VCaP (cell line): ENCODE measurements at regions not wholly inside any gene's neighbourhood (a gene's known extent, or its start where the extent isn't known, plus 50 kb on each side); places are given as distances from the start of the nearest gene placed in this dataset.

Experiments
- H3K27ac ChIP-seq: fragments of 450-650 bp; 2 replicates; pipeline ENCODE4 v1.5.1; 2017
- TF ChIP-seq, protein P1 (sequence below): fragments of 450-650 bp; conservative IDR thresholded peaks from 2 replicates; pipeline ENCODE4 v1.5.1; 2017; ENCODE audit warnings: mild to moderate bottlenecking, moderate library complexity

- H3K27ac ChIP-seq: no peak overlapping the region
- TF ChIP-seq, protein P1, sequence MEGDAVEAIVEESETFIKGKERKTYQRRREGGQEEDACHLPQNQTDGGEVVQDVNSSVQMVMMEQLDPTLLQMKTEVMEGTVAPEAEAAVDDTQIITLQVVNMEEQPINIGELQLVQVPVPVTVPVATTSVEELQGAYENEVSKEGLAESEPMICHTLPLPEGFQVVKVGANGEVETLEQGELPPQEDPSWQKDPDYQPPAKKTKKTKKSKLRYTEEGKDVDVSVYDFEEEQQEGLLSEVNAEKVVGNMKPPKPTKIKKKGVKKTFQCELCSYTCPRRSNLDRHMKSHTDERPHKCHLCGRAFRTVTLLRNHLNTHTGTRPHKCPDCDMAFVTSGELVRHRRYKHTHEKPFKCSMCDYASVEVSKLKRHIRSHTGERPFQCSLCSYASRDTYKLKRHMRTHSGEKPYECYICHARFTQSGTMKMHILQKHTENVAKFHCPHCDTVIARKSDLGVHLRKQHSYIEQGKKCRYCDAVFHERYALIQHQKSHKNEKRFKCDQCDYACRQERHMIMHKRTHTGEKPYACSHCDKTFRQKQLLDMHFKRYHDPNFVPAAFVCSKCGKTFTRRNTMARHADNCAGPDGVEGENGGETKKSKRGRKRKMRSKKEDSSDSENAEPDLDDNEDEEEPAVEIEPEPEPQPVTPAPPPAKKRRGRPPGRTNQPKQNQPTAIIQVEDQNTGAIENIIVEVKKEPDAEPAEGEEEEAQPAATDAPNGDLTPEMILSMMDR: no peak
Observed at GRCh38 chr10:29962166-29962850, 97.1 kb downstream of the JCAD start.

GRCh38 chr10:29961351-29961750, 98.0 kb downstream of the JCAD start:
- H3K27ac ChIP-seq: no peak overlapping the region
- TF ChIP-seq, protein P1: no peak

DNA sequence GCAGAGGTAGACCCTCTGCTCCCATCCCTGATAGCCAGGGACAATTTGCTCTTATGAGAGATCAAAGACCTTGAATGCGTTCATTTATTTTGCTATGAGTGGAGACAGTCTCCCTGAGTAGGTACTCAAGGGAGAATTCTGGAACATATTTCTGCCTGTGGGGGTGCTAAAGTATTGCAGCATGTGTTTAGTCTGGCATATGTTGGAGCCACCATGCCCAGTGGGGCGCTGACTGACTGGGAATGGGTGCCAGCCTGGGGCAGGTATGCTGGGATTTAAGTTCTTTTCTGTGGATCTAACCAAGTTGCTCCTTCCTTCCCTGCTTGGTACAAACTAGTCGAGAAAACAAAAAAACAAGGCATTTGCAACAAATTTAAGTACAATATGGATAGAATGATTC, 99.1 kb downstream of the JCAD start:
- H3K27ac ChIP-seq: no peak overlapping the region
- TF ChIP-seq, protein P1: no peak

DNA sequence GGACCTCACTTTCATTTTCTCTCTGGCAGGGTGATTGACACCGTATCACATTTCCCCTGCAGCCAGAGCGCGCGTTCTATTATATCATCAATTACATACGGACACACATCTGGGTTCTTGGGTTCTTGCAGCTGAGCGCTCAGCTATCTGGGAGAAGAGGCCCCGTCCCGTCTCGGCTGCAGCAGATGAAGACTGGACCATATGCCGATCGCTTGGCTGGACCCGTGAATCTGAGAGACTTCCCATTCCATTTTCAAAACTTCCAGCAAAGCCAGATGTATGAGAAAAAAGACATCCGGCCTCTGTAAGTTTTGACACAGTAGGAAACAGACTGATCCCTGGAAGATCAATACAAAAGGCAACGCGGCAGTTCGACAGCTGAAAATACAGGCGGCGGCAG, 99.8 kb downstream of the JCAD start:
- TF ChIP-seq, protein P1: no peak
- no peak overlapping the region for H3K27ac ChIP-seq

DNA sequence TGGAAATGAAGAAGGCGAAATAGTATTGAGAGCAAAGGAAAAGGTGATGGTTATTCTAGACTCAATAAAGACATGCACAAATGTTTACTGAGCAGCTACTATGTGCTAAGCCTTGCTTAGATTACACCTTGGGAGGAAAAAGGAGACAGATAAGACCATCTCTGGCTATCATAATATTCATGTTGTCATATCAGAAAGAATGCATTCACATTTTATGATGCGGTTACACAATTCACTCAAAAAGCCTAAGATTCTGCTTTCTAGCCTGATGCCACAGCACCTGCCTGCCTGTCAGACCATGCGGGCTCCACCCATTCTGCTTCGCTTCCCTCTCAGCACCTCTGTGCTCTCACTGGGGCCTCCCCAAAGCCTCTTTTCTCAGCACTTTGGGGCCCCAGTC, 100.9 kb downstream of the JCAD start:
- TF ChIP-seq, protein P1: no peak
- H3K27ac ChIP-seq: no peak overlapping the region

GRCh38 chr10:29957907-29958331, 101.5 kb downstream of the JCAD start:
- no peak overlapping the region for H3K27ac ChIP-seq
- TF ChIP-seq, protein P1: no peak

DNA sequence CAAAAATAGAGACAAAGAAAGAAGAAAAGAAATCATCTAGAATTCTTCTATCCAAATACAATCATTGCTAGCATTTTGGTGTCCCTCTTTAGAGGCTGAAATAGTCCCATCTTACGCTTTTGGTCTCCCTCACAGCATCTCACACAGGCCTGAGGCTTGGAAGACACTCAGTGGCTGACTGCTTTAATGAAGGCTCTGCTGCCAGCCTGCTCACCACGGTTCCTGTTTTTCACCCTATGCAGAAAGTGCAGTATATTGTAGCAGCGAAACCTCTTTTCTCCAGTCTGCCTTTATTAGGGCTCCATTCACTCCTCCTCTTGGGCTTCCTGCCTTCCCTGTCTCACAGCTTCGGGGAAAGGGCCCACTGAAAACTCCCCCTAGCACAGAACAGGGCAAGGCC, 102.2 kb downstream of the JCAD start:
- H3K27ac ChIP-seq: no peak overlapping the region

More for the DNA sequence above, 102.2 kb downstream of the JCAD start:
- TF ChIP-seq, protein P1: no peak
